ENCODE measurements at regions not wholly inside any gene's neighbourhood (a gene's known extent, or its start where the extent isn't known, plus 50 kb on each side); places are given as distances from the start of the nearest gene placed in this dataset.

GRCh38 chr11:32016111-32016510 is 74.8 kb upstream of the RCN1 start:
- H2BK12ac ChIP-seq (ENCODE audit: low read depth, low read length) = no peak overlapping the region
- no peak overlapping the region for H3K27ac ChIP-seq (ENCODE audit: low read depth, low read length)
- 85% methylated on average over 2 of the region's 2 CpGs; no CpG with 5 or more reads in 1 of the 2 experiments for WGBS, 2 experiments (ENCODE audit: extremely low coverage in 1 of 2, insufficient coverage in 1 of 2, insufficient read length in 1 of 2, insufficient replicate concordance in 2 of 2, low coverage in 1 of 2, low lambda C conversion rate in 2 of 2, missing lambda C conversion rate in 1 of 2)
- no peak overlapping the region for H3K9ac ChIP-seq (replicated peaks in 1 of 4; ENCODE audit: extremely low read depth in 1 of 4, low read depth in 3 of 4, low read length in 3 of 4)
- no peak overlapping the region for H3K4ac ChIP-seq (replicated peaks; ENCODE audit: insufficient read length, low read depth, low read length)
- H4K8ac ChIP-seq (ENCODE audit: extremely low read depth, insufficient read depth, low read length) = no peak overlapping the region
- no peaks in the 10 kb centered on the region for H3K27me3 ChIP-seq (replicated peaks in 1 of 4; ENCODE audit: control insufficient read depth in 3 of 4, extremely low read depth in 1 of 4, insufficient read depth in 3 of 4, low read length in 3 of 4)
- no peak overlapping the region for H2AFZ ChIP-seq (ENCODE audit: low read length)
- H2BK120ac ChIP-seq (replicated peaks; ENCODE audit: low read depth, low read length) = no peak overlapping the region
- no peak overlapping the region for H2AK5ac ChIP-seq (ENCODE audit: low read depth, low read length)
- H2BK15ac ChIP-seq (ENCODE audit: low read length) = no peak overlapping the region
- no peak overlapping the region for H2BK20ac ChIP-seq (ENCODE audit: low read length)
- no peak overlapping the region for H4K5ac ChIP-seq (ENCODE audit: insufficient read length, low read depth, low read length)
- FAIRE-seq = no peak
- H3K4me1 ChIP-seq (replicated peaks in 1 of 4; ENCODE audit: control insufficient read depth in 3 of 4, insufficient read depth in 4 of 4, low read length in 3 of 4) = no peaks in the 10 kb centered on the region
- no peaks in the 10 kb centered on the region for H3K79me2 ChIP-seq (ENCODE audit: control insufficient read depth in 1 of 2, insufficient read depth in 2 of 2, low read length in 2 of 2)
- no peak overlapping the region for H3K18ac ChIP-seq (ENCODE audit: extremely low read depth, low read length)
- no peak overlapping the region for H3K56ac ChIP-seq (replicated peaks; ENCODE audit: insufficient read length, low read depth, low read length)
- TF ChIP-seq GTF2F1 (IDR thresholded peaks at IDR 0.05; ENCODE audit: borderline replicate concordance, low read depth, low read length) = no peak
- no peak for TF ChIP-seq E2F6 (IDR thresholded peaks at IDR 0.05)
- no peak for TF ChIP-seq ZNF274 (IDR thresholded peaks at IDR 0.05; ENCODE audit: borderline replicate concordance, extremely low read depth, low read length)
- no peak for TF ChIP-seq HDAC6 (IDR thresholded peaks at IDR 0.05; ENCODE audit: low read depth, low read length)
- no peak overlapping the region for H3K4me3 ChIP-seq (ENCODE audit: extremely low read depth in 1 of 4, insufficient read depth in 2 of 4, low read depth in 3 of 4, low read length in 4 of 4)
- ChIA-PET POLR2A (ENCODE audit: partially characterized antibody) (interaction anchor here (0.5 kb wide), 1 partner anchor 117 kb away, joined by 3 read pairs; no protein-coding TSS in a partner anchor), CTCF (ENCODE audit: partially characterized antibody) (interaction anchor here (1.1 to 2.0 kb wide), 5 partner anchors 9 to 193 kb away, joined by 3 to 11 read pairs (median 3); no protein-coding TSS in a partner anchor)
- H3K23ac ChIP-seq (ENCODE audit: insufficient read length) = no peak overlapping the region
- no peaks in the 10 kb centered on the region for H3K79me1 ChIP-seq (ENCODE audit: low read depth, low read length)
- H3K23me2 ChIP-seq (ENCODE audit: low read depth, low read length) = no peaks in the 10 kb centered on the region; the same call in 1 of the 2 replicates
- H3K36me3 ChIP-seq (ENCODE audit: control insufficient read depth in 2 of 4, insufficient read depth in 4 of 4, low read length in 3 of 4) = no peaks in the 10 kb centered on the region
- H2BK5ac ChIP-seq (ENCODE audit: low read depth, low read length) = no peak overlapping the region
- no peak overlapping the region for H3K4me2 ChIP-seq (ENCODE audit: insufficient read depth in 1 of 2, low read depth in 2 of 2, low read length in 2 of 2)
- DNase-seq (ENCODE audit: low read depth in 1 of 2, low spot score in 2 of 2) = no peak
- H3K14ac ChIP-seq (ENCODE audit: insufficient read length) = no peak overlapping the region
- H4K20me1 ChIP-seq (replicated peaks in 1 of 2; ENCODE audit: control insufficient read depth in 1 of 2, insufficient read depth in 2 of 2, low read length in 2 of 2) = no peaks in the 10 kb centered on the region
- no peaks in the 10 kb centered on the region for H3K9me3 ChIP-seq (ENCODE audit: insufficient read depth in 2 of 2, low read depth in 1 of 2, low read length in 1 of 2)
- no peak overlapping the region for H4K91ac ChIP-seq (replicated peaks; ENCODE audit: insufficient read length, low read length)

All from H1 (cell line).